GM12892 (cell line): ENCODE measurements at regions not wholly inside any gene's neighbourhood (a gene's known extent, or its start where the extent isn't known, plus 50 kb on each side); places are given as distances from the start of the nearest gene placed in this dataset.

Experiments used
- POLR2A ChIP-seq: IDR thresholded peaks from 2 replicates; pipeline ENCODE4 v1.6.1; 2011; ENCODE audit warnings: low read depth, low read length, control low read depth
- TAF1 ChIP-seq: IDR thresholded peaks from 2 replicates; pipeline ENCODE4 v1.6.1; 2011; ENCODE audit warnings: low read depth, mild to moderate bottlenecking, control low read depth, low read length, borderline replicate concordance

DNA sequence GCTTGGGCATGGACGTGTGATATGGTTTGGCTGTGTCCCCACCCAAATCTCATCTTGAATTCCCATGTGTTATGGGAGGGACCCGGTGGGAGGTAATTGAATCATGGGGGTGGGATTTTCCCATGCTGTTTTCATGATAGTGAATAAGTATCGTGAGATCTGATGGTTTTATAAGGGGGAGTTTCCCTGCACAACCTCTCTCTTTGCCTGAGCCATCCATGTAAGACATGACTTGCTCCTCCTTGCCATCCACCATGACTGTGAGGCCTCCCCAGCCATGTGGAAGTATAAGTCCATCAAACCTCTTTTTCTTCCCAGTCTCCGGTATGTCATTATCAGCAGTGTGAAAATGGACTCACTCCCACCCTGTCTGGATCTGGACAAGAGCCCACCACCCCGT is 393.4 kb downstream of the SEC14L1 start:
- TF ChIP-seq POLR2A: no peak
- no peak for TF ChIP-seq TAF1
